T-helper 2 cell (primary cell): ENCODE measurements at regions not wholly inside any gene's neighbourhood (a gene's known extent, or its start where the extent isn't known, plus 50 kb on each side); places are given as distances from the start of the nearest gene placed in this dataset.
"Not testable (repeated sequence)": the region's sequence is repeated elsewhere in the genome, so short reads cannot be mapped to it uniquely, and the experiment has no call there.

ENCODE experiments used
- DNase-seq, 5 experiments: peaks; one replicate each; pipeline versions ENCODE4 v3.0.0 to v3.0.0-alpha.2; 2012 to 2022

DNA sequence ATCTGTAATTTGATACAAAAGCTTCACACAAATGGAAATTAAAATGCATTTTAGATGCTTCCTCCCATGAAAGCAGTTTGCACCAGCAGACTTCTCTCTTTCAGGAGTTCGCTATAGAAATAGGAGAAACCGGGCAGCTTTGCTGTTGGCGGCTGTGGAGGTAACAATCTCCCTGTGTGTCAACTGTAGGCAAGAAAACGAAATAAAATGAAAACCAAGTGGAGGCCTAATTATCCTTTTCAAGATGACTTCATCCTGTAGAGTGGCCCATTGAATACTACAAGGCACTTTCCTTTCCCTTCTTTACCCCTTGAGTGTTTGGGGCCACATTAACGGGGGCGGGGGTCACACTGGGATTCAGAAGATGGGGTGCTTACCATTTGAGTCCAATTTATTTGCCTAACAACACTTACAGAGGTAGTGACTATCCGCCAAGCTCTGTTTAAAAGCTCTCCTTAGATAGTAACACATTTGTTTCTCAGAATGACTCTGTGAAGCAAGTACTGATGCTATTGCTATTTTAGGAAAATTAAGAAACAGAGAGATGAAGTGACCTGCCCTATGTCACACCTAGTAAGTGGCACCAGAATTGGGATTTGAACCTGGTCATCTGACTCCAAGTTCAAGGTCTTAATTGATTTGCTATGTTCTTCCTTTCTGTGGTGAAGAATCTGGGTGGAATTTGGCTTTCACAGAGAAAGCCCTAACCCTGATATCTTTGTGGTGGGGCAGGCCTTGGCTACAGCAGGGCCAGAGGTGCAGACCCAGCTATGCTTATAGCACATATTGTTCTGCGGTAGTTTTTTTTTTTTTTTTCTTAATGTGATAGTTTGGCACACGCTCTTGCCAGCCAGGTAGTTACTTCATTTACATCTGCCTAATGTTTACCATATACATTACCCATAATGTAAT lies 125.5 kb upstream of the MPHOSPH6 start:
- no peak for DNase-seq

DNA sequence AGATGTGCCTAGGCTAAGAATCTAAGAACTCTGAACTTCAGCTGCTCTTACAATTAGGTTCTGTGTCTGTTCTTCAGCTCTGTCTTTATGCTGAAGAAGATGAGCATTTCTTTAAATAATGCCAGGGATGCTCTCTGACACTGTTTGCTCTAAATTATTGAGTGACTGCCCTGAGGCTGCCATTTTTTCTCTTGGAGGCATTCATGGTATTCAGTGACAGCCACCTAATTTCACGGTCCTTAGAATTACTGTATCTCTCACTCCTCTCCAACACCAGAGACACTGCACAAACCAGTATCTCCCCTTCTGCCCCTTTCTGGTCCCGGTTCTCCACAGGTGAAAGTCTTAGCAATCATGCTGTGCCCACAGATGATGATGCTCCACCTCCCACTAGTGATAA lies 123.6 kb upstream of the MPHOSPH6 start:
- no peak for DNase-seq

DNA sequence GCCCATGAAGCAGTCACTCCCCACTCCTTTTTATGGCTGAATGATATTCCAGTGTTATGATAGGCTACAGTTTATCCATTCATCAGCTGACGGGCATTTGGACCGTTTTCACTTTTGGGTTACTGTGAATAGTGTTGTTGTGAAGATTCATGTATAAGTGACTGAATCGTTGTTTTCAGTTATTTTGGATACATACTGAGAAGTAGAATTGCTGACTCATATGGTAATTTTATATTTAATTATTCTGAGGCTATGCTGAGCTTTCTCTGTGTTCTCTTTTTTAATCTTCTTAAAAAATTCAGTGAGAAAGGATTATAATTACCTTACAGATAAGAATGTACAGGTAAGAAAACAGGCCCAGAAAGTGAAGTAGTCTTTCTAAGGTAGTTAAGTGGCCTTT lies 117.9 kb upstream of the MPHOSPH6 start:
- no peak for DNase-seq

DNA sequence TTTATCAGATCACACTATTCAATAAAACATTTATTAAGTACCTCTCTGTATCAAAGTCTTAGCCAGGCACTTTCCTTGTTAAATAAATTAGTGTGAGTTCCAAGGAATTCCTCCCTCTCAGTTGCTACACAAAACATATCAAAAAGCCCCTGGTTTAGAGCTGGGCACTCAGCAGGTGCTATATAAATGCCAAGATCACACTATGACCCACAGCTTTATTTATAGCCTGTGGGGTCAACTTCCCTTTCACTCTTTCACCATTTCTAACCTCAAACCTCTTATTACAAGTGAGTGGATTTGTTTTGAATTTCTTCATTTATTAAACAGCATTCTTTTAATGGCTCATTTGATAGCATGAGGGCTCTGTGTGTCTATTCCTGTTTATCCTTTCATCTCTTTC lies 112.6 kb upstream of the MPHOSPH6 start:
- no peak for DNase-seq

DNA sequence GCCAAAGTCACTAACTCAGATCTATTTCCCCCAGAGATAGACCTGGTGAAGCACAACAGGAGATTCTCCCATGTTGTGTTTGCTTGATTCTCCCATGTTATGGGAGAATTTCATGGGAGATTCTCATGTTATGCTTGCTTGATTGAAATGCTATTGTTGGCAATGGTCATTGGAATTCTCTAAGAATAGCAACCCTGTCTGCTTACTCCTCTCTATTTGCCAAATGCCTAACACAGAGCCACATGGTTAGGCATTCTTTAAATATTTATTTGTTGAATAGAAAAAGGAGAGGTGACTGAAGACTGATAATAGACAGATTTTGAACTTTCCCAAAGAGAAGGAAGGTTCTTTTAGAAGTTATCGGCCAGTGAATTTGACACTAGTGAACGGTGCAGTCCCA lies 111.5 kb upstream of the MPHOSPH6 start:
- DNase-seq: no peak

DNA sequence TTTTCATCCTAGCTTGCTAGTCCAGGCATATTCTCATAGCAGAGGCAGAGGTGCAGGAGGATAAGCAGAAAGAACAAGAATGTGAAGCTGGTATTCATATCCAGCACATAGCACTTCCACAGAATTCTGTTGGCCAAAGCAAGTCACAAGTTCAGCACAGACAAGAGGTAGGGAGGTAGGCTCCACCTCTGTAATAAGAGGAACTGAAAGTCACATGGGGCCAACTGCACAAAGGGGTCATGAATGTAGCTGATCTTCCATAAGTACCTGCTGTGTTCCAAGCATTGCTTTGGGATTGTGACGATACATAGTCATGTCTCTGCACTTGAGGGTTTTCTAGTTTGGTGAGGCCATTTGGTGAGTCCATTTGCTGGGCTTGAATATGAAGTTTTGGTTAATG lies 110.8 kb upstream of the MPHOSPH6 start:
- DNase-seq: no peak

DNA sequence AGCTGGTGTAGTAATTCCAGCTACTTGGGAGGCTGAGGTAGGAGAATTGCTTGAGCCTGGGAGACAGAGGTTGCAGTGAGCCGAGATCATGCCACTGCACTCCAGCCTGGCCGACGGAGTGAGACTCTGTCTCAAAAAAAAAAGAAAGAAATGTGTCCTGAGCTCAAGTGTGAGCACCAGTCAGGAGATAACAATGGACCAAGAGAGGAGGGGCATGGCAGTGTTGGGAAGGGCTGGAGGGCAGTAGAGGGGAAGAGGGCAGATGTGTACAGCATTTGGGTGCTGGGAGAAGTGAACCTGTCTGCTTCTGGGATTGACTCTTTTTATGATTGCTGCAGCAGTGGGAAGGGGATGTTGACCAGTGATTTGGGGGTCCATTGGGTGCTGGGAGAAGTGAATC lies 105.3 kb upstream of the MPHOSPH6 start:
- not testable (repeated sequence) for DNase-seq

DNA sequence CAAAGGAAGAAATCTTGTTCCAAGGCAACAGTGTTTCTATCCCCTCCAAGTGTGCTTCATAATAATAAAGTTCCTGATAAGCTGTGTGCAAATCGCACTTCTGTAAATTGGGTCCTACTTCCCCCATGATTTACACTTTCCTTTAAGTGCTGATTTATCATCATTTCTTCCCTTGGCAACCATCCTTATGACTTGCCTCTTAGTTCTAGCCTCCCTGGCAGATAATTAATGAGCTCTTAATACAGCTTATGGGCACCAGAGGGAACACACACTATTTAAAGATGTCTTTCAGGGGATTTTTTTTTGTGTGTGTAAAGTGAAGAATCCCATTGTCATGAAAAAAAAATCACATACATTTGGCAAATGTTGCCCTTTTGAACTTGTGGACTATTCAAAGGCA lies 101.6 kb upstream of the MPHOSPH6 start:
- DNase-seq: no peak

DNA sequence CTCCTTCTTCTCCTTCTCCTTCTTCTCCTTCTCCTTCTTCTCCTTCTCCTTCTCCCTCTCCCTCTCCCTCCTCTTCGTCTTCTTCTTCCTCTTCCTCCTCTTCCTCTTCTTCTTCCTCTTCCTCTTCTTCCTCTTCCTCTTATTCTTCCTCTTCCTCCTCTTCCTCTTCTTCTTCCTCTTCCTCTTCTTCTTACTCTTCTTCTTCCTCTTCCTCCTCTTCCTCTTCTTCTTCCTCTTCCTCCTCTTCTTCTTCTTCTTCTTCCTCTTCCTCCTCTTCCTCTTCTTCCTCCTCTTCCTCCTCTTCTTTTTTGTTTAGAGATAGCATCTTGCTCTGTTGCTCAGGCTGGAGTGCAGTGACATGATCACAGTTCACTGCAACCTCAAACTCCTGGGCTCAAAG lies 97.7 kb upstream of the MPHOSPH6 start:
- not testable (repeated sequence) for DNase-seq

DNA sequence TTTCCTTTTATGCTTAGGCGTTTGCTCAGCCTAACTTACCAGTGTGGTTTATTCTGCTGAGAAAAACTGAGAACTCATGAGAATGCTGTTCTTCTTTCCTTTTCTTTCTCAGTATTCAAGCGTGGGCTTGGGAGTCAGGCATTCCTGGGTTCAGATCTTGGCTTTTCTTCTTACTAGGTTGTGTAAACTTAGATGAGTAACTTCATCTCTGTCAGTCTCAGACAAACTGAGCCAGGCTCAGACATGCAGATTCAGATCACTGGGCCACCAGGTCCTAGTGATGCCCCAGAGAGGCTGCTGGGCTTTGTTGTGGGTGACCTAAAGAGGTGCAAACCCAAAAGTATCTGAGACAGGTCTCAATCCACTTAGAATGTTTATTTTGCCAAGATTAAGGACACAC lies 95.8 kb upstream of the MPHOSPH6 start:
- no peak for DNase-seq

DNA sequence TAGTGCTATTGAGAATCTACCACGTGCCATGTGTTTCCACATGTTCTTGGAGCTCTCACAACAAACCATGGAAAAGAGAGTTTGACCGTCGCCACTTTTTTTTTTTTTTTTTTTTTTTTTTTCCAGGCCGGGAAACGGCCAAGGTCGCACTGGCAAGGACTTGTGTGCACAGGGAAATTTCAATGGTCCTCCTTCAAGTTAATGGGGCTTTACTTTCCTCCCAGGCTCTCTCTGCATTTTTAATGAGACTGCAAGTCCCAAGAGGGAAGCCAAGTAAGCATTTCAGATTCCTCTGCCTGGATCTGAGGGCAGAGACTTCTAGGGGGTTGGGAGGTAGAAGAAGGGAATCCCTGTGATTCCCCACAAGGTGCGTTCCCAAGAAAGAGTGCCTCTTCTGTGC lies 94.7 kb upstream of the MPHOSPH6 start:
- DNase-seq: no peak

DNA sequence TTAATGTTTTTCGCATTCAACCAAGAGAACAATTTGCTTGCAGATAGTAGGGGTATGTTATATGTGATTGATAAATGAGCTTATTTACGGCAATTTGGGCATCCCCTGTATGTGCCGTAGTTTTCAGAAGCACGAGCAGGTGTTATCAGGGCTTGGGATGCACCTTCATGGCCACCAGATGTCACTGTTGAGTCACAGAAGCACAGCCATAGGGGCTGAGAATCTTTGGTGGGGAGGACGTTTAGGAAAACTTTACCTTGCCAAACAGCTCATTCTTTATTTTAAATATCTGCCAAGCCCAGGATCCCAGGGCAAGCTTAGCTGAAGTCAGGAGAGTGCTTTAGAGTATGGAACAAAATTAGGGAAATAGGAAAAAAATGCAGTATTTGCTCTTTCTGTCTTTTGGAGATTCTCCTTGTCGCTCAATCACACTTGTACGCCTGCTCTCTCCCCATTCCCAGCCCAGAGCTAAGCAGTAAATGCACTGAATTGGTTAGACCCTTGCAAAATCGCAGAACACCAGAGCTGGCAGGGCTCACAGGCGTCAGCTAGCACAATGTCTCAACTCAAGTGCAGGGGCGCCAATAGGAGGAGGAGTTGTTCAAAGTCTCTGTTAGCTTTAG lies 93.6 kb upstream of the MPHOSPH6 start:
- DNase-seq: peak in 4 of 5 experiments; percentile 14 to 52 (median 20)

DNA sequence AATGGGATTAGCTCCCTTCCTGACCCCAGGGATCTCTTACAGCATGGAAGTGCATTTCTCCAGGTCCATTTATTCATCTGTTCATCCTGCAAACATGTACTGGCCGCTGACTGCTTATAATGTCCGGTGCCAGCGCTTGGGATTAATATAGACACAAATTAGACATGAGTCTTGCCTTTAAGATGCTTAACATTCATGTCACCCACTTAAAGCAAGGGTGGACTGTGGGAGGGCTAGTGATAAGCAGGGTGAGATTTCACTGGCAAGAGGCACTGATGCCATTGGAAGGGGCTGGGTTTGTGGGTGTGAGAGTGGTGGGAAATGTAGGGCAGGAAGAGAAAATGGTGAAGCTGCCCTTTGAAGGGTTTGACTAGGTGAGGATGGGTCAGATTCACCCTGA lies 92.2 kb upstream of the MPHOSPH6 start:
- no peak for DNase-seq

DNA sequence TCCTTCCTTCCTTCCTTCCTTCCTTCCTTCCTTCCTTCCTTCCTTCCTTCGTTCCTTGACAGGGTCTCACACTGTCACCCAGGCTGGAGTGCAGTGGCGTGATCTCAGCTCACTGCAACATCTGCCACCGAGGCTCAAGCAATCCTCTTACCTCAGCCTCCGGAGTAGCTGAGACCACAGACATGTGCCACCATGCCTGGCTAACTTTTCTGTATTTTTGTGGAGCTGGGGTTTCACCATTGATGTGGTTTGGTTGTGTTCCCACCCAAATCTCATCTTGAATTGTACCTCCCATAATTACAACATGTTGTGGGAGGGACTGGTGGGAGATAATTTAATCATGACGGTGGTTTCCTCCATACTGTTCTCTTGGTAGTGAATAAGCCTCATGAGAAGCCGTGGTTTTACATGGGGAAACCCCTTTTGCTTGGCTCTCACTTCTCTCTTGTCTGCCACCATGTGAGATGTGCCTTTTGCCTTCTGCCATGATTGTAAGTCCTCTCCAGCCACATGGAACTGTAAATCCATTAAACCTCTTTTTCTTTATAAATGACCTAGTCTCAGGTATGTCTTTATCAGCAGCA lies 90.3 kb upstream of the MPHOSPH6 start:
- DNase-seq: no peak

DNA sequence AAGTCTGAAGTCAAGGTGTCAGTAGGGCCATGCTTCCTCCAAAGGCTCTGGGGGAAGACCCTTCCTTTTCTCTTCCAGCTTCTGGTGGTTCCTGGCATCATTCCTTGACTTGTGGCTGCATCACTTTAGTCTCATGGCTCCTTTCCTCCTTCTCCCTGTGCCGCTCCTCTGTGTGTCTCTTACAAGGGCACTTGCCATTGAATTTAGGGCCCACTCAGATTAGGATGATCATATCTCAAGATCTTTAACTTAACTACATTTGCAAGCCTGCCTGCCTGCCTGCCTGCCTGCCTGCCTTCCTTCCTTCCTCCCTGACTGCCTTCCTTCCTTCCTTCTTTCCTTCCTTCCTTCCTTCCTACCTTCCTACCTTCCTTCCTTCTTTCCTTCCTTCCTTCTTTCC lies 89.7 kb upstream of the MPHOSPH6 start:
- DNase-seq: no peak

DNA sequence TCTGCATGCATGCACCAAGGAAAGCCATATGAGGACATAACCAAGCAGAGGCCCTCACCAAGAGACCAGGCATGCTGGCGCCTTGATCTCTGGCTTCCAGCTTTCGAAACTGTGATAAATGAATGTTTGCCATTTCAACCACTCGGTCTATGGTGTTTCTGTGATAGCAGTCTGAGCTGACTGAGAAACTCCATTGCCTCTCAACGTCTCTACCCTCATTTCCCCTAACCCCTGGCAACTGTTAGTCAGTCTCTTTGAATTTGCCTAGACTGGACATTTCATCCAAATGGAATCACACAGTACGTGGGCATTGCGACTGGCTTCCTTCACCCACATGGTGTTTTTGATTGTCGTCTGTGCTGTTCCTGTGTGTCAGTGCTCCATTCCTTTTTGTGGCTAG lies 88.0 kb upstream of the MPHOSPH6 start:
- DNase-seq: no peak

DNA sequence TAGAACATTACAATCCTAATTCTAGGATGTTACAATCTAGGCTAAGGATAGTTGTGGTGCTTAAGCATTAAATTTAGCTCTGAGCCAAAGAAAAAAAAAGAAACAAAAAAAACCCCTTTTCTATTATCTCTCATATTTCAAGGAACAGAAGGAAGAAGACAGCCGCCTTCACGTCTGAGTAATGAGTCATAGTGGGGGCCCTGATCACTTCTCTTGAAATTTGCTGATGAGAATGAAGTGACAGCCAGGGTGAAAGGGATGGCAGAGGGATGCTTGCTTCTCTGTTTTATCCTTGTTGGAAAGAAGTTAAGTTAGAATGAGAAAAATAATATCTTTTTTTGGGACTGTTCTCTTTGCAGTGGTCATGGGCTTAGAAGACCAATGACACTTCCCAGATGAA lies 82.6 kb upstream of the MPHOSPH6 start:
- DNase-seq: peak in 1 of 5 experiments; percentile 9

DNA sequence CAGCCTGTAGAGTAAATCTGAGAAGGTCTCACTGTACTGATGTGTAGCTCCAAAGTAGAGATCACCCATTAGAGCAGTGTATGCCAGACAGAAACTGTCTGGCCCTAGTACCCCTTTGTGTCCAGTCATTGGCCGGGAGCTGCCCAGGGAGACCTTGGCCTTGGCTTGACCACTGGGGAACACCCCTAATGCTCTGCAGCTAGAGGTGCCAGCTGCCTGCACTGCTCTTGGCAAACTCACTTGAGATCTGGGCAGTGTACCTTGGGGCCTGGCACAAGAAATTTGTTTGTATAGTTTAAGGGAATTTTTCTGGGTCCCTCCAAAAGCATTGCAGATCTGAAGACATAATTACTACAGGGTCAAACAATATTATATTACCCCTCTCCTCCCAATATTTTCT lies 78.7 kb upstream of the MPHOSPH6 start:
- no peak for DNase-seq

DNA sequence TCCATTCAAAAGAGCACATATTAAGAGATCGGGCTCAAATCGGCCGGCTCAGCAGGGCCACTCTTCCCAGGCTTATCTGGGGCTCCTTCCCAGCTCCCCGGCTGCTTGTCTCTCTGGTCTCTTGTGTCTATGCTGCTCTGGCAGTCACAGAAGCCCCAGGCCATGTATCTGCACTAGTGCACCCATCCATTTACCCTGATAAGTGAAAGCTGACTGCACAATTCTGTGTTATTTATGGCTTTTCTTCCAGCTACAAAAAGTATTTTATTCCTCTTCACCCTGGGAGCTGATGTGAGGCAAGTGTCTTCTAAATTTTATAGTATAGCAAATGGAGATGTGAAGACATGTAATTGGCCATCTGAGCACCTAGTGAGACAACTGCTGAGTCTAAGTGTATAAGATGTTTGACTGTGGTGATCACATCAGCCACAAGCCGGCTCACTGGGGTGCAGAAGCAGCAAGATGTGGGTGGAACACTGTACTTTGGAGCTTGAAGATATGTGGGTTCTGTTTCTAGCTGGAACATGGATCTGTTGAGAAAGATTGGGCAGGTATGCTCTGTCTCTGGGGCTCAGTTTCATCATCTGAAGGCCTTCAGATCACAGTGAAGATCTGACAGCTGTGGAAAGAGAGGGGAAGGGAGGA lies 78.1 kb upstream of the MPHOSPH6 start:
- DNase-seq: no peak

DNA sequence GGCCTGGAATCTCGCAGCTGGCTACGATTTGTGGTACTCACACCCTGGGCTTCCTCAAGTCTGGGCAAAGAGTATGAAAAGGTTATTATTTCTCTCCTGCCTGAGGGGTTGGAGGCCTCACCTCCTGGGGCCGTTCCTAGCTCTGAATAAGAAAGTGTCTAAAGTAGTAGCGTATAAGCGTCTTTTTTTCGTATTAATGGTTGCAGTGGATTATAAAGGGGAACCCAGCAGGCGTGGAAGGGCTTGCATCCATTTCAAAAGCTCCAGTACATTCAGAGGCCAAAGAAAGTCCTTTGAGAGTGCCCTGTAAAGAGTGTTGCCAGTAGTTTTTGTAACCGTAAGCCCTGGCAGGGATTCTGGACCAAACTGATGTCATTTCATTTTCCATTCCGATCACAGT lies 72.2 kb upstream of the MPHOSPH6 start:
- DNase-seq: no peak

DNA sequence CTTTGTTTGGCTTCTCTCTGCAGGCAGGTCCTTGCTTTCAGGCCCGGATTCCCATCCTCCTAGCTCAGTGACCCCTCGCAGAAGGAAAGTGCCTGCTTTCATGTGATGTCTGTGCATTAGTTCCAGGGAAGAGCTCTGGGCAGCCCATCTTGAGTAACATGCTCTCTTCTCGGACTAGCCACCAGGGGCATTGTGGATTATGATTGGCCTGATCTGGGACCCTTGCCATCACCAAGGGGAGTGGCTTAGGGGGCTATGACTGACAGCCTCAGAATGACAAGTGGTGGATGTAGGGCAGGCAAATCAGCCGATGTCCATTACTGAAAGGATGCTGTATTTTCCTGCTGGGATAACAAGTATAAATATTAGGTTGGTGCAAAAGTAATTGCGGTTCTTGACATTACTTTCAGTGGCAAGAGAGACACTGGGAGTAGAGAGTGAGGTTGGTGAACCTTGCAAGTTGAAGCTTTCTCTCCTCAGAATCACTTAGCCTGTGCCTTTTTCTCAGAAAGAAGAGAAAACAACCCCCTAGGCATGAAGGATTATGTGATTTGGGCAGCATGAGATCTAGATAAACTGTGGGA lies 71.5 kb upstream of the MPHOSPH6 start:
- DNase-seq: no peak

DNA sequence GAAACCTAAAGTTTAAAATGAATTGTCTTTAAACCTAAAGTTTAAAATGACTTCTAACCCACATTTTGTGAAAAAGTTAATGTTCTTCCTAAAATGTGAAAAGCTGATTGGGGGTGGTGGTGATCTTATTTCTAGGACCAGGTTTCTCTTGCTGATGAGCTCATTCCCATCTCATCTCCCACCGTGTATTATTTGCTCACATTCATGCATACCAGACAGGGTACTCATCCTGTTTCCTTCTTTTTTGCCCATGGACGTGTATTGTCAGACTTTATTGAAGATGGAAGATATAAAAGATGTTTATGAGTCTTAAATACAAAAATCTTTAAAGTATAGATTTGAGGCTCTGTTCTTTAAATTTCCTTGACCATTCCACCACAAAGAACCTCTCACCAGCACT lies 70.1 kb upstream of the MPHOSPH6 start:
- no peak for DNase-seq

DNA sequence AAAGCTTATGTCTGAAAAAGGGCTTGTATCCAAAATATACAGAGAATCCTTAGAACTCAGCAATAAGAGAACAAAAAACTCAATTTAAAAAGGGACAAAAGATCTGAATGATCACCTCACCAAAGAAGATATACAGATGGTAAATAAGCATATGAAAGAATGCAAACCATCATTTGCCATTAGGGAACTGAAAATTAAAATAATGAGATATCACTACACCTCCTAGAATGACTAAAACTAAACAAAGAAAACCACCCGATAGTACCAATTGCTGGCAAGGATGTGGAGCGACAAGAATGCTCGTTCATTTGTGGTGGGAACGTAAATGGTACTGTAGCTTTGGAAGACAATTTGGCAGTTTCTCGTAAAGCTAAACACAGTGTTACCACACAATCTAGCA lies 66.9 kb upstream of the MPHOSPH6 start:
- no peak for DNase-seq
